Endodermal cell (in vitro differentiated cells): ENCODE measurements at regions not wholly inside any gene's neighbourhood (a gene's known extent, or its start where the extent isn't known, plus 50 kb on each side); places are given as distances from the start of the nearest gene placed in this dataset.

ENCODE experiments used
- DNase-seq: peaks from one replicate; pipeline ENCODE4 v3.0.0-alpha.2; 2017
- H3K27ac ChIP-seq: 2 replicates; pipeline ENCODE4 v1.5.1; 2013; ENCODE audit warnings: mild to moderate bottlenecking, low read depth, low read length, moderate library complexity
- H3K27me3 ChIP-seq: 2 replicates; pipeline ENCODE4 v1.6.1; 2013; ENCODE audit warnings: mild to moderate bottlenecking, low read length, moderate library complexity; ENCODE audit not compliant: insufficient read depth, control insufficient read depth, poor library complexity, severe bottlenecking
- H3K36me3 ChIP-seq: 2 replicates; pipeline ENCODE4 v1.7.0; 2013; ENCODE audit warnings: mild to moderate bottlenecking, low read length, moderate library complexity; ENCODE audit not compliant: control insufficient read depth, insufficient read depth
- H3K4me1 ChIP-seq: one replicate; pipeline ENCODE4 v1.7.0; 2013; ENCODE audit warnings: low read length; ENCODE audit not compliant: control insufficient read depth, insufficient read depth
- H3K4me3 ChIP-seq: 2 replicates; pipeline ENCODE4 v1.5.1; 2013; ENCODE audit warnings: mild to moderate bottlenecking, low read length, moderate library complexity
- H3K9ac ChIP-seq: 2 replicates; pipeline ENCODE4 v1.6.1; 2013; ENCODE audit warnings: mild to moderate bottlenecking, low read length, moderate library complexity; ENCODE audit not compliant: poor library complexity, severe bottlenecking; ENCODE audit errors: extremely low read depth
- H3K9me3 ChIP-seq: 2 replicates; pipeline ENCODE4 v1.6.1; 2013; ENCODE audit warnings: mild to moderate bottlenecking, low read length, moderate library complexity; ENCODE audit not compliant: control insufficient read depth
- H3K27ac Mint-ChIP-seq: 2 replicates; pipeline ENCODE4 v1.8.0; 2020; ENCODE audit warnings: mixed read lengths
- H3K27me3 Mint-ChIP-seq: 2 replicates; pipeline ENCODE4 v1.8.0; 2021; ENCODE audit warnings: mild to moderate bottlenecking, mixed read lengths; ENCODE audit not compliant: insufficient read depth
- H3K36me3 Mint-ChIP-seq: 2 replicates; pipeline ENCODE4 v1.8.0; 2020; ENCODE audit warnings: low read depth, mixed read lengths
- H3K4me1 Mint-ChIP-seq: 2 replicates; pipeline ENCODE4 v1.8.0; 2020; ENCODE audit warnings: mixed read lengths
- H3K4me3 Mint-ChIP-seq: 2 replicates; pipeline ENCODE4 v1.8.0; 2020; ENCODE audit warnings: mild to moderate bottlenecking, moderate library complexity, mixed read lengths
- H3K9me3 Mint-ChIP-seq: 2 replicates; pipeline ENCODE4 v1.8.0; 2020; ENCODE audit warnings: mild to moderate bottlenecking, mixed read lengths
- CTCF ChIP-seq: fragments of 200-600 bp; sonication (generic); conservative IDR thresholded peaks from 2 replicates; pipeline ENCODE4 v1.5.0; 2021; ENCODE audit warnings: antibody characterized with exemption, mild to moderate bottlenecking
- WGBS, 2 experiments: methylation state at CpG; one replicate each; pipeline versions ENCODE4 v1.1.5 to v1.1.7; 2013; ENCODE audit warnings: missing lambda C conversion rate in 2 of 2, mixed read lengths in 1 of 2; ENCODE audit not compliant: insufficient coverage in 1 of 2, insufficient read length in 1 of 2; 5-methylcytosine and 5-hydroxymethylcytosine counted together

GRCh38 chr6:132893772-132894490 is 79.6 kb downstream of the RPS12 start:
- no peaks in the 10 kb centered on the region for H3K36me3 Mint-ChIP-seq
- H3K36me3 ChIP-seq, result no peaks in the 10 kb centered on the region
- H3K9ac ChIP-seq, result no peak overlapping the region
- H3K9me3 Mint-ChIP-seq, result no peaks in the 10 kb centered on the region
- H3K27ac ChIP-seq, result no peak overlapping the region
- no peaks in the 10 kb centered on the region for H3K27me3 ChIP-seq
- no peaks in the 10 kb centered on the region for H3K4me1 ChIP-seq
- no peaks in the 10 kb centered on the region for H3K27me3 Mint-ChIP-seq
- 90 to 94% methylated on average over 6 to 8 of the region's 8 CpGs for WGBS, 2 experiments
- no peak overlapping the region for H3K4me3 ChIP-seq
- no peak for DNase-seq
- H3K9me3 ChIP-seq, result no peaks in the 10 kb centered on the region
- peaks cover 6% of the 10 kb centered on the region for H3K4me1 Mint-ChIP-seq
- no peak for TF ChIP-seq CTCF
- no peak overlapping the region for H3K27ac Mint-ChIP-seq
- H3K4me3 Mint-ChIP-seq, result no peak overlapping the region

GRCh38 chr6:132898376-132898775 is 84.0 kb downstream of the RPS12 start:
- Histone ChIP-seq H3K4me3 (no peak overlapping the region), H3K9me3 (no peaks in the 10 kb centered on the region), H3K4me1 (no peaks in the 10 kb centered on the region), H3K27ac (no peak overlapping the region), H3K36me3 (no peaks in the 10 kb centered on the region), H3K27me3 (no peaks in the 10 kb centered on the region), H3K9ac (no peak overlapping the region)
- no peak for TF ChIP-seq CTCF
- WGBS, 2 experiments, result 92% methylated on average over 4 of the region's 4 CpGs; no CpG with 5 or more reads in 1 of the 2 experiments
- Mint-ChIP-seq H3K36me3 (no peaks in the 10 kb centered on the region), H3K9me3 (no peaks in the 10 kb centered on the region), H3K4me1 (peaks cover 6% of the 10 kb centered on the region), H3K27ac (no peak overlapping the region), H3K27me3 (no peaks in the 10 kb centered on the region), H3K4me3 (no peak overlapping the region)
- DNase-seq, result no peak

GRCh38 chr6:132900849-132901248 is 86.5 kb downstream of the RPS12 start:
- H3K9me3 Mint-ChIP-seq, result no peaks in the 10 kb centered on the region
- DNase-seq, result no peak
- Histone ChIP-seq H3K9ac (no peak overlapping the region), H3K4me1 (no peaks in the 10 kb centered on the region), H3K27me3 (no peaks in the 10 kb centered on the region), H3K4me3 (no peak overlapping the region), H3K36me3 (no peaks in the 10 kb centered on the region), H3K27ac (no peak overlapping the region), H3K9me3 (no peaks in the 10 kb centered on the region)
- H3K27me3 Mint-ChIP-seq, result no peaks in the 10 kb centered on the region
- no peaks in the 10 kb centered on the region for H3K4me1 Mint-ChIP-seq
- H3K4me3 Mint-ChIP-seq, result no peak overlapping the region
- H3K36me3 Mint-ChIP-seq, result no peaks in the 10 kb centered on the region
- no peak for TF ChIP-seq CTCF
- H3K27ac Mint-ChIP-seq, result no peak overlapping the region
- 70 to 83% methylated on average over 1 to 2 of the region's 2 CpGs for WGBS, 2 experiments
